GM23338 (cell line): ENCODE measurements at regions not wholly inside any gene's neighbourhood (a gene's known extent, or its start where the extent isn't known, plus 50 kb on each side); places are given as distances from the start of the nearest gene placed in this dataset.

Experiments used
- ATAC-seq: fragments of 200-7000 bp; cut with Tn5 transposase; 3 replicates; pipeline ENCODE4 v1.9.1; 2020
- DNase-seq: peaks from one replicate; pipeline ENCODE4 v3.0.0-alpha.2; 2015; ENCODE audit warnings: low spot score
- H2AFZ ChIP-seq: fragments of 200-600 bp; sonication (generic); 2 replicates; pipeline ENCODE4 v1.8.0; 2016; ENCODE audit warnings: antibody characterized with exemption, mild to moderate bottlenecking, moderate library complexity
- H3F3A ChIP-seq: fragments of 200-600 bp; sonication (generic); replicated peaks from 2 replicates; pipeline ENCODE4 v1.8.0; 2017; ENCODE audit warnings: antibody characterized with exemption, mixed run types, low read depth
- H3K27ac ChIP-seq: fragments of 200-600 bp; sonication (generic); 2 replicates; pipeline ENCODE4 v1.6.1; 2016; ENCODE audit warnings: low read depth
- H3K27me3 ChIP-seq: fragments of 200-600 bp; sonication (generic); 2 replicates; pipeline ENCODE4 v1.8.0; 2016; ENCODE audit warnings: mild to moderate bottlenecking, mixed run types, moderate library complexity; ENCODE audit not compliant: insufficient read depth
- H3K36me3 ChIP-seq: fragments of 200-600 bp; sonication (generic); 2 replicates; pipeline ENCODE4 v1.8.0; 2016; ENCODE audit warnings: mild to moderate bottlenecking; ENCODE audit not compliant: insufficient read depth
- H3K4me1 ChIP-seq: fragments of 200-600 bp; sonication (generic); 2 replicates; pipeline ENCODE4 v1.8.0; 2016; ENCODE audit warnings: mild to moderate bottlenecking, moderate library complexity; ENCODE audit not compliant: insufficient read depth
- H3K4me2 ChIP-seq: fragments of 200-600 bp; sonication (generic); 2 replicates; pipeline ENCODE4 v1.7.1; 2017; ENCODE audit warnings: mixed run types
- H3K4me3 ChIP-seq: fragments of 200-600 bp; sonication (generic); 2 replicates; pipeline ENCODE4 v1.6.1; 2016; ENCODE audit warnings: mixed run types
- H3K79me2 ChIP-seq: fragments of 200-600 bp; sonication (generic); replicated peaks from 2 replicates; pipeline ENCODE4 v1.8.0; 2017; ENCODE audit warnings: mild to moderate bottlenecking; ENCODE audit not compliant: insufficient read depth
- H3K9me2 ChIP-seq: fragments of 200-600 bp; sonication (generic); 2 replicates; pipeline ENCODE4 v1.8.0; 2017; ENCODE audit not compliant: insufficient read depth
- H4K20me1 ChIP-seq: fragments of 200-600 bp; sonication (generic); replicated peaks from 2 replicates; pipeline ENCODE4 v1.8.0; 2017; ENCODE audit warnings: mild to moderate bottlenecking; ENCODE audit not compliant: insufficient read depth
- H3K27ac Mint-ChIP-seq: 2 replicates; pipeline ENCODE4 v1.8.0; 2020; ENCODE audit warnings: inconsistent platforms, mild to moderate bottlenecking, moderate library complexity, mixed read lengths
- H3K27me3 Mint-ChIP-seq: 3 replicates; pipeline ENCODE4 v1.8.0; 2022; ENCODE audit warnings: low read depth, mild to moderate bottlenecking, moderate library complexity, mixed read lengths, inconsistent platforms; ENCODE audit not compliant: insufficient read depth, poor library complexity
- H3K36me3 Mint-ChIP-seq: 3 replicates; pipeline ENCODE4 v1.8.0; 2021; ENCODE audit warnings: low read depth, mild to moderate bottlenecking, inconsistent platforms, moderate library complexity, mixed read lengths
- H3K4me1 Mint-ChIP-seq: 3 replicates; pipeline ENCODE4 v1.8.0; 2020; ENCODE audit warnings: mild to moderate bottlenecking, inconsistent platforms, mixed read lengths
- H3K4me3 Mint-ChIP-seq: 3 replicates; pipeline ENCODE4 v1.8.0; 2021; ENCODE audit warnings: moderate library complexity, mild to moderate bottlenecking, inconsistent platforms, mixed read lengths
- H3K9me3 Mint-ChIP-seq: 3 replicates; pipeline ENCODE4 v1.8.0; 2020; ENCODE audit warnings: moderate library complexity, mild to moderate bottlenecking, inconsistent platforms, mixed read lengths
- CREB1 ChIP-seq: fragments of 250-450 bp; sonication (Bioruptor Pico); IDR thresholded peaks from 2 replicates; pipeline ENCODE4 v1.5.0; 2020; ENCODE audit warnings: low read depth, mild to moderate bottlenecking, moderate library complexity
- CTCF ChIP-seq, 2 experiments: fragments of 200-600 bp in 1 of 2; sonication (generic) in 1 of 2; conservative IDR thresholded peaks; 2 replicates each; pipeline versions ENCODE4 v1.5.1 to v1.6.1; 2016 to 2017; ENCODE audit warnings: antibody characterized with exemption in 2 of 2, low read depth in 2 of 2, mild to moderate bottlenecking in 2 of 2, moderate library complexity in 1 of 2
- ETS1 ChIP-seq: IDR thresholded peaks from 2 replicates; pipeline ENCODE4 v1.6.1; 2016; ENCODE audit warnings: antibody characterized with exemption
- EZH2 ChIP-seq: fragments of 200-600 bp; sonication (generic); IDR thresholded peaks from one replicate; pipeline ENCODE4 v1.8.0; 2017; ENCODE audit warnings: antibody characterized with exemption, mild to moderate bottlenecking, low read depth; ENCODE audit not compliant: unreplicated experiment
- EZH2phosphoT487 ChIP-seq: fragments of 200-600 bp; sonication (generic); IDR thresholded peaks from one replicate; pipeline ENCODE4 v1.8.1; 2018; ENCODE audit warnings: antibody characterized with exemption; ENCODE audit not compliant: unreplicated experiment
- JUNB ChIP-seq: IDR thresholded peaks from one replicate; pipeline ENCODE4 v1.6.1; 2016; ENCODE audit warnings: antibody characterized with exemption; ENCODE audit not compliant: unreplicated experiment
- NANOG ChIP-seq: IDR thresholded peaks from 2 replicates; pipeline ENCODE4 v1.6.1; 2016; ENCODE audit warnings: antibody characterized with exemption, borderline replicate concordance
- POLR2AphosphoS5 ChIP-seq: IDR thresholded peaks from 2 replicates; pipeline ENCODE4 v1.6.1; 2016; ENCODE audit warnings: antibody characterized with exemption, low read depth
- REST ChIP-seq: IDR thresholded peaks from one replicate; pipeline ENCODE4 v1.6.1; 2018; ENCODE audit warnings: antibody characterized with exemption; ENCODE audit not compliant: unreplicated experiment
- STAT1 ChIP-seq: IDR thresholded peaks from one replicate; pipeline ENCODE4 v1.6.1; 2016; ENCODE audit warnings: antibody characterized with exemption; ENCODE audit not compliant: unreplicated experiment
- ZNF114 ChIP-seq: fragments of 250-450 bp; sonication (Bioruptor Pico); IDR thresholded peaks from 2 replicates; pipeline ENCODE4 v1.5.0; 2020; ENCODE audit warnings: mild to moderate bottlenecking, moderate library complexity
- ZNF331 ChIP-seq: fragments of 250-450 bp; sonication (Bioruptor Pico); IDR thresholded peaks from 2 replicates; pipeline ENCODE4 v1.5.0; 2020; ENCODE audit warnings: low read depth, mild to moderate bottlenecking, moderate library complexity
- ZNF462 ChIP-seq: fragments of 250-450 bp; sonication (Bioruptor Pico); IDR thresholded peaks from 2 replicates; pipeline ENCODE4 v1.5.0; 2020; ENCODE audit warnings: mild to moderate bottlenecking, moderate library complexity

GRCh38 chr2:219727771-219728429 lies 100.5 kb downstream of the SLC4A3 start:
- no peaks in the 10 kb centered on the region for H3K9me3 Mint-ChIP-seq
- Histone ChIP-seq H3K27ac (no peak overlapping the region), H3K36me3 (no peaks in the 10 kb centered on the region)

More at GRCh38 chr2:219727771-219728429, 100.5 kb downstream of the SLC4A3 start:
- Histone ChIP-seq H3K9me2 (peaks cover 4% of the 10 kb centered on the region; the same call in 1 of the 2 replicates), H2AFZ (peak overlapping the region; percentile 57; the same call in 1 of the 2 replicates), H3K27me3 (no peaks in the 10 kb centered on the region), H3K4me3 (no peak overlapping the region), H3K4me1 (peaks cover 10% of the 10 kb centered on the region), H3K79me2 (no peaks in the 10 kb centered on the region), H3K4me2 (no peak overlapping the region), H4K20me1 (no peaks in the 10 kb centered on the region), H3F3A (no peaks in the 10 kb centered on the region)
- Mint-ChIP-seq H3K27me3 (peaks cover 2% of the 10 kb centered on the region), H3K27ac (0 out of 2 replicates have a peak overlapping the region, but pooled peaks have one; percentile 8), H3K36me3 (no peaks in the 10 kb centered on the region), H3K4me1 (peaks cover 8% of the 10 kb centered on the region; the same call in 2 of the 3 replicates), H3K4me3 (no peak overlapping the region)
- ATAC-seq (peak; percentile 32; the same call in 1 of the 3 replicates), DNase-seq (no peak)
- no peak for TF ChIP-seq ETS1
- no peak for TF ChIP-seq CREB1
- no peak for TF ChIP-seq NANOG
- no peak for TF ChIP-seq ZNF462 (CRISPR knock-in tag)
- TF ChIP-seq REST: no peak
- TF ChIP-seq EZH2: no peak
- no peak for TF ChIP-seq STAT1
- no peak for TF ChIP-seq JUNB
- no peak for TF ChIP-seq ZNF331
- no peak for TF ChIP-seq CTCF (conservative IDR thresholded peaks at IDR 0.05; ENCODE audit: low read depth in 2 of 2)
- TF ChIP-seq ZNF114 (CRISPR knock-in tag): no peak
- no peak for TF ChIP-seq EZH2phosphoT487
- TF ChIP-seq POLR2AphosphoS5: no peak
